ENCODE measurements at regions not wholly inside any gene's neighbourhood (a gene's known extent, or its start where the extent isn't known, plus 50 kb on each side); places are given as distances from the start of the nearest gene placed in this dataset.

GRCh38 chr21:33151941-33152731, 77.6 kb upstream of the IFNAR2 start:
- ATAC-seq (no peak), DNase-seq (no peak)
- Histone ChIP-seq H3K9me3 (no peaks in the 10 kb centered on the region), H3K4me1 (no peaks in the 10 kb centered on the region), H3K36me3 (no peaks in the 10 kb centered on the region), H3K4me3 (no peak overlapping the region), H3K27me3 (peaks cover 22% of the 10 kb centered on the region), H3K27ac (no peak overlapping the region)
- no peak for TF ChIP-seq CTCF (IDR thresholded peaks at IDR 0.05)
- intact Hi-C loops (cut with DNase I): no loop called here

DNA sequence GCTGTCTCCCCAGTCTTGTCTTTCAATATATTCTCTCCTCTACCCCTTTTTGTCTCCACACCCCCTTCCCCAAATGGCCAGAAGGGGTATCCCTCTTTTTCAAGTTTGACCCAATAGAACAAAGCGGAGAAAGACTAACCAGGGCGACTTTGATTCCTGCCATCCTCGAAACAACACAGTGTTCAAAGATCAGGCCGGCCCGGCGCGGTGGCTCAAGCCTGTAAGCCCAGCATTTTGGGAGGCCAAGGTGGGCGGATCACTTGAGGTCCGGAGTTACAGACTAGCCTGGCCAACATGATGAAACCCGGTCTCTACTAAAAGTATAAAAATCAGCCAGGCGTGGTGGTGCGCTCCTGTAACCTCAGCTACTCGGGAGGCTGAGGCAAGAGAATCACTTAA, 77.0 kb upstream of the IFNAR2 start:
- H3K36me3 ChIP-seq: no peaks in the 10 kb centered on the region
- TF ChIP-seq CTCF (IDR thresholded peaks at IDR 0.05): no peak
- intact Hi-C loops (cut with DNase I): no loop called here
- DNase-seq: no peak
- no peaks in the 10 kb centered on the region for H3K9me3 ChIP-seq
- ATAC-seq: no peak
- H3K4me3 ChIP-seq: no peak overlapping the region
- H3K4me1 ChIP-seq: no peaks in the 10 kb centered on the region
- no peak overlapping the region for H3K27ac ChIP-seq
- H3K27me3 ChIP-seq: peaks cover 22% of the 10 kb centered on the region

- Histone ChIP-seq H3K27ac (no peak overlapping the region), H3K27me3 (peaks cover 22% of the 10 kb centered on the region), H3K4me1 (no peaks in the 10 kb centered on the region), H3K36me3 (no peaks in the 10 kb centered on the region), H3K4me3 (no peak overlapping the region), H3K9me3 (no peaks in the 10 kb centered on the region)
- intact Hi-C loops (cut with DNase I): no loop called here
- no peak for TF ChIP-seq CTCF (IDR thresholded peaks at IDR 0.05)
- ATAC-seq: no peak
- no peak for DNase-seq
Observed at GRCh38 chr21:33155005-33155404, 74.7 kb upstream of the IFNAR2 start.

DNA sequence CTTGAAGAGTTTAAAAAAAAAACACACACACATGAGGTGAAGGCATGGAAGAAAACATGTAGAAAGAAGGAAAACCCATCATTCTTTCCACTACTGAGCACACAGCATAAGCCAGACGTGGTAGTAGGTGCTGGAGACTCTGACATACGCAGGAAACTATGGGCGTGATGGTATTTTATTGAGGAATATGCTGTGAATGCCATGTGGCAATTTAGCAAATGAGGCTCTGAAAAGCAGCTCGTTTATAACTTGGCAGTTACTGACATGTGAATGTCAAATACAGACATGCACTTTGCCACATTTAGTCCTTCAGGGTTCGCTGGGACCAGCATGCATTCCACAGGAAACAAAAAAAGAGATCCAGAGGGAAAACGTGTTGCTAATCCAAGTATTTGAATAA, 74.3 kb upstream of the IFNAR2 start:
- Histone ChIP-seq H3K4me1 (no peaks in the 10 kb centered on the region), H3K36me3 (no peaks in the 10 kb centered on the region), H3K4me3 (no peak overlapping the region), H3K9me3 (no peaks in the 10 kb centered on the region), H3K27ac (no peak overlapping the region), H3K27me3 (peaks cover 19% of the 10 kb centered on the region)
- intact Hi-C loops (cut with DNase I): no loop called here
- DNase-seq: no peak
- no peak for ATAC-seq
- no peak for TF ChIP-seq CTCF (IDR thresholded peaks at IDR 0.05)

DNA sequence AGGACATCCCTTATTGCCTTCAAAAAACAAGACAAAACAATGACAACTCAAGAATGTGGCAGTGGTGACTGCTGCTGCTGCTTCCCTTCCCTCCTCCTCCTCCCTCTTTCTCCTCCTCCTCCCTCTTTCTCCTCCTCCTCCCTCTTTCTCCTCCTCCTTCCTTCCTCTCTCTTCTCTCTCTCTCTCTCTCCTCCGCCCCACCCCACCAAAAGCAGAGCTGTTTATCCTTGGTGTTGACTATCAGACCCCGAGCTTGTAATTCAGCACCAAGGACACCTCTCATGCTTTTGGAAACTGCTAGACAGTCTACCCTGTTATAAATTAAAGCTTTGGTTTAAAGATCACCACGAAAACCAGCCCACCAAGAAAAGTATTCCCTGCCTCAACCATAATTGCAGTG, 72.4 kb upstream of the IFNAR2 start:
- H3K9me3 ChIP-seq: no peaks in the 10 kb centered on the region
- intact Hi-C loops (cut with DNase I): no loop called here
- H3K4me1 ChIP-seq: no peaks in the 10 kb centered on the region
- no peak for TF ChIP-seq CTCF (IDR thresholded peaks at IDR 0.05)
- DNase-seq (no peak), ATAC-seq (no peak)
- no peak overlapping the region for H3K27ac ChIP-seq
- H3K36me3 ChIP-seq: no peaks in the 10 kb centered on the region
- H3K4me3 ChIP-seq: no peak overlapping the region
- H3K27me3 ChIP-seq: peaks cover 12% of the 10 kb centered on the region

DNA sequence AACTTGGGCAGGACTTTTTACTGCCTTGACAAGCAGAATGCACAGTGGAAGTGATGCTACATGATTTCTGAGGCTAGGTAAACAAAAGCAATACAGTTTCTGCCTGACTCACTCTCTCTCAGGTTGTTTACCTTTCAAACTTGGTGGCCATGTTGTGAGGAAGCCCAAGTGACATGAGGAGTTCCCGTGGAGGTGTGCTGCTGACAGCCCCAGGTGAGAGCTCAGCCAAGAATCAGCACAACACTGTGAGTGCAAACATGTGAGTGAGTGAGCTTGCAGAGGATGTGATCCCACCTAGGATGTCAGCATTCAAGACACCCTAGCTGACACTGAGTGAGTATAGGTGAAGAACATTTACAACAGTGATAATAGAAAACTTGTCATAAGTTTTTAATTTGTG, 71.1 kb upstream of the IFNAR2 start:
- no peaks in the 10 kb centered on the region for H3K36me3 ChIP-seq
- H3K27ac ChIP-seq: no peak overlapping the region
- TF ChIP-seq CTCF (IDR thresholded peaks at IDR 0.05): no peak
- H3K4me1 ChIP-seq: no peaks in the 10 kb centered on the region
- ATAC-seq (no peak), DNase-seq (no peak)
- no peak overlapping the region for H3K4me3 ChIP-seq
- H3K9me3 ChIP-seq: no peaks in the 10 kb centered on the region
- peaks cover 12% of the 10 kb centered on the region for H3K27me3 ChIP-seq
- intact Hi-C loops (cut with DNase I): no loop called here
